Right lobe of liver (tissue), 6 donors: ENCODE measurements at regions not wholly inside any gene's neighbourhood (a gene's known extent, or its start where the extent isn't known, plus 50 kb on each side); places are given as distances from the start of the nearest gene placed in this dataset.

ENCODE experiments used
- ATAC-seq, 4 donors: fragments of 200-7000 bp; cut with Tn5 transposase; one replicate each; pipeline ENCODE4 v1.9.1; 2020; ENCODE audit warnings: mild to moderate bottlenecking in 4 of 4, moderate library complexity in 4 of 4
- DNase-seq, 3 donors: peaks; one replicate each; pipeline ENCODE4 v3.0.0-alpha.2; 2020
- H3K27ac ChIP-seq, 3 donors: fragments of 200-600 bp; one replicate each; pipeline ENCODE4 v1.8.0; 2022
- H3K27me3 ChIP-seq, 2 donors: fragments of 200-600 bp; one replicate each; pipeline ENCODE4 v1.8.0; 2022
- H3K36me3 ChIP-seq, 4 donors: fragments of 200-600 bp; sonication (generic) in 1 of 4; one replicate each; pipeline versions ENCODE4 v1.5.1 to v1.8.0; 2017 to 2022; ENCODE audit warnings: control low read depth in 1 of 4
- H3K4me1 ChIP-seq, 4 donors: fragments of 200-600 bp; sonication (generic) in 1 of 4; one replicate each; pipeline versions ENCODE4 v1.5.1 to v1.8.0; 2017 to 2022; ENCODE audit warnings: control low read depth in 1 of 4
- H3K4me3 ChIP-seq, 3 donors: fragments of 200-600 bp; one replicate each; pipeline ENCODE4 v1.8.0; 2022
- H3K9me3 ChIP-seq, 4 donors: fragments of 200-600 bp; sonication (generic) in 1 of 4; one replicate each; pipeline versions ENCODE4 v1.5.1 to v1.8.0; 2017 to 2022; ENCODE audit warnings: control low read depth in 1 of 4
- POLR2A ChIP-seq: fragments of 450-650 bp; IDR thresholded peaks from one replicate; pipeline ENCODE4 v1.6.1; 2017; ENCODE audit warnings: antibody characterized with exemption, mild to moderate bottlenecking
- WGBS: methylation state at CpG from one replicate; pipeline ENCODE4 v1.1.6; 2018; ENCODE audit warnings: low coverage, low lambda C conversion rate; ENCODE audit not compliant: insufficient coverage; ENCODE audit errors: missing lambda C conversion rate; 5-methylcytosine and 5-hydroxymethylcytosine counted together
- intact Hi-C, 2 donors: fragments of 100-400 bp; cut with DNase I; formaldehyde crosslinking; loops; one replicate each; pipeline versions ENCODE4 v1.11.2 to v1.14.1; 2022
- TF ChIP-seq, protein P1 (sequence below), 4 donors: fragments of 200-600 bp in 3 of 4; fragments of 450-650 bp in 1 of 4; IDR thresholded peaks; one replicate each; pipeline versions ENCODE4 v1.5.1 to v1.8.0; 2016 to 2022; ENCODE audit warnings: antibody characterized with exemption in 4 of 4, mild to moderate bottlenecking in 2 of 4
- donor health status: DM: no; HTN: yes; CAD: no.
- donor health status: DM: no; HTN: no; CAD: no.
- donor health status: DM: no; HTN: no; CAD: no.
- donor health status: DM: no; HTN: yes; CAD: no.
- donor health status: DM: no; HTN: yes; CAD: no.

DNA sequence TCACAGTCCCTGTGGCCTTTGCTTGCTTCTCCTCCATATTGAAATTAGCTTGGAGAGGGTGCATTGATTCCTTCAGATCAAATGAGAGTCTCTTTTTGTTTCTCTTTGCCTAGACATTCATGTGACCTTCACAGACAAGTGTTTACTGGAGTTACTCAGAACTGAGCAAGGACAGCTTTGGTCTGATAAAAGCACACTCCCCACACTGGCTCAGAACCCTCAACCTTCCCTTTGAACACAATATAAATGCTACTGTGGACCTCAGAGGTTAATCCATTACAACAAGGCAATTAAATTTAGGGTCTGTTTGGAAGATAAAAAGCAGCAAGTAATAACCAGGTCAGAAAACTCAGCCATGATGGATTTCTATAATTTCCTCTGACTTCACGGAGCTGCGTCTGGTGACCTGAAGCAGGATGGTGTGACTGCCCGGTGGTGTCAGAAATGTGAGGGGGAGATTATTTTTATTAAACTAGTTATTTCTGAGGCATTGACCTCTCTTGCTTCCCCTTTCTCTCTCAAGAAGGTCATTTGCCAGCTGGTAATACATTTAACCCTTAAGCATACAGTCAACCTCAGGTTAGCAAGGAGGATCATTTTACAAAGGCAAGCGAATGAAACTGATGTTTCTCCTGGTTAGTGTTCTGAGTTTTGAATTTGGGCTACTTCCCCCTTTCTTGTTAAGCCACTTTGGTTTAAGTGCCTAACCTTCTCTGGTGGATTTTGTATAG, 208.2 kb downstream of the CLIC5 start:
- no peak for DNase-seq
- WGBS: 68% methylated on average over 4 of the region's 4 CpGs
- no peak for TF ChIP-seq POLR2A
- TF ChIP-seq, protein P1, sequence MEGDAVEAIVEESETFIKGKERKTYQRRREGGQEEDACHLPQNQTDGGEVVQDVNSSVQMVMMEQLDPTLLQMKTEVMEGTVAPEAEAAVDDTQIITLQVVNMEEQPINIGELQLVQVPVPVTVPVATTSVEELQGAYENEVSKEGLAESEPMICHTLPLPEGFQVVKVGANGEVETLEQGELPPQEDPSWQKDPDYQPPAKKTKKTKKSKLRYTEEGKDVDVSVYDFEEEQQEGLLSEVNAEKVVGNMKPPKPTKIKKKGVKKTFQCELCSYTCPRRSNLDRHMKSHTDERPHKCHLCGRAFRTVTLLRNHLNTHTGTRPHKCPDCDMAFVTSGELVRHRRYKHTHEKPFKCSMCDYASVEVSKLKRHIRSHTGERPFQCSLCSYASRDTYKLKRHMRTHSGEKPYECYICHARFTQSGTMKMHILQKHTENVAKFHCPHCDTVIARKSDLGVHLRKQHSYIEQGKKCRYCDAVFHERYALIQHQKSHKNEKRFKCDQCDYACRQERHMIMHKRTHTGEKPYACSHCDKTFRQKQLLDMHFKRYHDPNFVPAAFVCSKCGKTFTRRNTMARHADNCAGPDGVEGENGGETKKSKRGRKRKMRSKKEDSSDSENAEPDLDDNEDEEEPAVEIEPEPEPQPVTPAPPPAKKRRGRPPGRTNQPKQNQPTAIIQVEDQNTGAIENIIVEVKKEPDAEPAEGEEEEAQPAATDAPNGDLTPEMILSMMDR (IDR thresholded peaks at IDR 0.05): no peak
- Histone ChIP-seq H3K27ac (no peak overlapping the region), H3K4me3 (no peak overlapping the region), H3K9me3 (no peaks in the 10 kb centered on the region), H3K4me1 (no peaks in the 10 kb centered on the region), H3K36me3 (no peaks in the 10 kb centered on the region), H3K27me3 (no peaks in the 10 kb centered on the region)
- intact Hi-C loops: no loop called here
- ATAC-seq: no peak

DNA sequence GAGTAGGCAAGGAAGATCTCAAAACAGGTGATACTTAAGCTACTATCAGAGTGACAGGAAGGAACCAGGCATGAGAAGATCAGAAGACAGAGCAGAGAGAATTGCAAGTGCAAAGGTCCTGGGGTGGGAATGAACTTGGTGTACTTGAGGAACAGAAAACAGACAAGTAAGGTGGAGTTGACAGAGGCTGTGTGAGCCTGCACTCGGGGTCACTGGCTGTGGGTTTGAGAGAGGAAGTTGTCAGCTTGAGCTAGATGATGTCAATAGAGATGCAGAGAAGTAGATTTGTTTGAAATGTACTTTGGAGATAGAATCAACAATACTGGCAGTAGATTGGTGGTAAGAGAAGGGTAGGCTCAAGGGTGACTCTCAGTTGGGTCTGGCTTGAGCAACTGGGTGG, 209.5 kb downstream of the CLIC5 start:
- ATAC-seq: no peak
- DNase-seq: no peak

DNA sequence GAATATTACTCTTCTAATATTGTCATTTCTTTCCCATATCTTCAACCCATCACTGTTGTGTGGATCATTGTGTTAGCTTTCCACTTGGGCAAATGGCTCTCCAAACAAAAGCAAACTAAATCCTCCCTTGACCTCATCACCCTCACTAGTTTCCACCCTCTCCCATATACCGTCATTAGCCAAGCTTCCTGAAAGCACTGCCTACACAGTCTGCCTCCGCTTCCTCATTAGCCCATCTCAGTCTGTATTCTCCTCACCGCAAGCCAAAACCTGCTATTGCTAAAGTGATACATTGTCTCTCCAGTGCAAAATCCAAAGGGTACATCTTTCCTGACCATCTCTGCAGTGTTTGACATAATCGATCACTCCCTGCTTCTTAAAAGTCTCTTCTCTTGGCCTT, 212.6 kb downstream of the CLIC5 start:
- Histone ChIP-seq H3K36me3 (no peaks in the 10 kb centered on the region), H3K4me1 (no peaks in the 10 kb centered on the region), H3K27ac (no peak overlapping the region), H3K9me3 (no peaks in the 10 kb centered on the region), H3K27me3 (no peaks in the 10 kb centered on the region), H3K4me3 (no peak overlapping the region)
- TF ChIP-seq, protein P1 (IDR thresholded peaks at IDR 0.05): no peak
- no peak for TF ChIP-seq POLR2A
- ATAC-seq (no peak), DNase-seq (no peak)
- intact Hi-C loops: no loop called here
- WGBS: 75% methylated on average over 4 of the region's 4 CpGs

More for the DNA sequence above, 209.5 kb downstream of the CLIC5 start:
- no peak overlapping the region for H3K4me3 ChIP-seq
- TF ChIP-seq, protein P1 (IDR thresholded peaks at IDR 0.05): no peak
- no peak for TF ChIP-seq POLR2A
- H3K27me3 ChIP-seq: no peaks in the 10 kb centered on the region
- no peaks in the 10 kb centered on the region for H3K36me3 ChIP-seq
- no peak overlapping the region for H3K27ac ChIP-seq
- WGBS: 10% methylated on average over 1 of the region's 1 CpG
- intact Hi-C loops: no loop called here
- H3K4me1 ChIP-seq: no peaks in the 10 kb centered on the region
- H3K9me3 ChIP-seq: no peaks in the 10 kb centered on the region

DNA sequence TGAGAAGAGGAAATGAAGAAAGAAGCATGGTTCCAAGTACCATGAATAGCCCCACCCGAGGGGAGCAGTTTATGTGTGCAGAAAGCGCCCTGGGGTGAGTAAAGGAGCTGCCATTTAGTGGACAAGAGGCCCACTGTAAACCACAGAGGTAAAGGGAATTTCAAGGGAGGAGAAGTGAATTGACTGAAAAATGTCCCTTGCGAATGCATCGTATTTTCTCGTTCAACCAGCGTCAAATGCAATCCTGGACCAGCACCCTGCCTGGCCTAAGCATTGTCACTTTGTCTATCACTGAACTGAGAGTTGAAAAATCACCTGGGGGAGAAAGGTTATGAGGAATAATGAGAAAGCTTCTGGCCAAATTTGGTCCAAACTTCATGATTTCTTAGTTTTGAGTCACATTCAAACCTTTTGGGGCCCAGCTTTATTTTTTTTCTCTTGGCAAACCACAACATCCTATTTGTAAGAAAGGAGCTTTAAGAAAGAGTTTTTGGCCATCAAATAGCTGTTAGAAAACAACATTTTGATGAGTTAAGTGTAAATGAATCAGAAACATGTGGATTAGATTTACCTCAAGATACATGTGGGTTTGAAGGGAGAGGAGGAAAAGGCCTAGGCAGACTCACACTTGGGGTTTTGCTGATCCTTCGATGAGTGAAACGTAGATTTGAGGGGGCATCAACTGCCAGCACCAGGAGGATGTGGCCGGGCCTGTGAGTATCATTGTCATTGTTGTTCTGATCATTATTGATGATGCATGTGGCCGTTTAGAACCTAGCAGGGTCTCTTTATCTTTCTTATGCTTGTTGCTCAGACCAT, 214.0 kb downstream of the CLIC5 start:
- intact Hi-C loops: no loop called here
- no peak for TF ChIP-seq POLR2A
- TF ChIP-seq, protein P1 (IDR thresholded peaks at IDR 0.05): no peak

More for the DNA sequence above, 214.0 kb downstream of the CLIC5 start:
- DNase-seq (no peak), ATAC-seq (no peak)
- no peak overlapping the region for H3K4me3 ChIP-seq
- no peaks in the 10 kb centered on the region for H3K27me3 ChIP-seq
- no peak overlapping the region for H3K27ac ChIP-seq
- no peaks in the 10 kb centered on the region for H3K4me1 ChIP-seq
- no peaks in the 10 kb centered on the region for H3K9me3 ChIP-seq
- WGBS: 38% methylated on average over 9 of the region's 10 CpGs
- no peaks in the 10 kb centered on the region for H3K36me3 ChIP-seq
